Stimulated activated CD4-positive, alpha-beta T cell treated with anti-CD3 and anti-CD28 coated beads, Interleukin-15, amount 100 ng/mL, for 1 hour (primary cell): ENCODE measurements at regions not wholly inside any gene's neighbourhood (a gene's known extent, or its start where the extent isn't known, plus 50 kb on each side); places are given as distances from the start of the nearest gene placed in this dataset.
"Not testable (repeated sequence)": the region's sequence is repeated elsewhere in the genome, so short reads cannot be mapped to it uniquely, and the experiment has no call there.

Experiments
- DNase-seq, 2 donors: peaks; one replicate each; pipeline ENCODE4 v3.0.0-alpha.2; 2020; ENCODE audit warnings: low read depth in 1 of 2, low spot score in 1 of 2

DNA sequence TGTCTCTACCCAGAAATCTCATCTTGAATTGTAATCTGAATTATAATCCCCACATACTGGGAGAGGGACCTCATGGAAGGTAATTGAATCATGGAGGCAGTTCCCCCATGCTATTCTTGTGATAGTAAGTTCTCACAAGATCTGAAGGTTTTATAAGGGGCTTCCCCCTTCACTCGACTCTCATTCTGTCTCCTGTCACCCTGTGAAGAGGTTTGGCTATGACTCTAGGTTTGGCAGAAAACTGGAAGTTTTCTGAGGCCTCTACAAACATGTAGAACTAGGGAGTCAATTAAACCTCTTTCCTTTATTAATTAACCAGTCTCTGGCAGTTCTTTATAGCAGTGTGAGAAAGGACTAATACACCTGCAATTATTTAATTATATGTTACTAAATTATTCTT is 125.2 kb upstream of the TGFBR2 start:
- DNase-seq, result no peak

DNA sequence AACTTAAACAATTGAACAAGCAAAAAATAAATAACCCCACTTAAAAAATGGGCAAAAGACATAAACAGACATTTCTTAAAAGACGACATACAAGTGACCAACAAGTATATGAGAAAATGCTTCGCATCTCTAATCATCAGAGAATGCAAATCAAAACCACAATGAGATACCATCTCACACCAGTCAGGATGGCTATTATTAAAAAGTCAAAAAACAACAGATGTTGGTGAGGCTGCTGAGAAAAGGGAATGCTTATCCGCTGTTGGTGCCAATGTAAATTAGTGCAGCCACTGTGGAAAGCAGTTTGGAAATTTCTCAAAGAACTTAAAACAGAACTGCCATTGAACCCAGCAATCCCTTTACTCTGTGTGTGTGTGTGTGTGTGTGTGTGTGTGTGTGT is 122.2 kb upstream of the TGFBR2 start:
- DNase-seq, result not testable (repeated sequence)

DNA sequence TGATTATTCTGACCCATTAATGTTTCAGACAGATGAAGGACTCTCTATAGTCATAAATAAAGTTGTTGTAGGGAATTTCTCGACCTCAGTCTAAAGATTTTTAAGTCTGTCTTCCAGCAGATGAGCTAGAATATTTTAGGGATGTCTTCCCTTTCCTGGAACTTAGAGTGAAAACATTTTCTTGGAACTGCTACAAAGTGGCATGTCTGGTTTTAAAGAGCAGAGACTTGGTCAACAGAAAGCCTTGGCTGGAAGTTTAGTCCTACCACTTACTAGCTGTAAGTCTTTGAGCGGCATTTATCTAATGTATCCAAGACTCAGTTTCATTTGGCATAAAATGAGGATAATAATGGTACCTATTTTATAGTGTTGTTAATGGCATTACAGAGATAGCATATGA is 120.0 kb upstream of the TGFBR2 start:
- DNase-seq, result no peak

DNA sequence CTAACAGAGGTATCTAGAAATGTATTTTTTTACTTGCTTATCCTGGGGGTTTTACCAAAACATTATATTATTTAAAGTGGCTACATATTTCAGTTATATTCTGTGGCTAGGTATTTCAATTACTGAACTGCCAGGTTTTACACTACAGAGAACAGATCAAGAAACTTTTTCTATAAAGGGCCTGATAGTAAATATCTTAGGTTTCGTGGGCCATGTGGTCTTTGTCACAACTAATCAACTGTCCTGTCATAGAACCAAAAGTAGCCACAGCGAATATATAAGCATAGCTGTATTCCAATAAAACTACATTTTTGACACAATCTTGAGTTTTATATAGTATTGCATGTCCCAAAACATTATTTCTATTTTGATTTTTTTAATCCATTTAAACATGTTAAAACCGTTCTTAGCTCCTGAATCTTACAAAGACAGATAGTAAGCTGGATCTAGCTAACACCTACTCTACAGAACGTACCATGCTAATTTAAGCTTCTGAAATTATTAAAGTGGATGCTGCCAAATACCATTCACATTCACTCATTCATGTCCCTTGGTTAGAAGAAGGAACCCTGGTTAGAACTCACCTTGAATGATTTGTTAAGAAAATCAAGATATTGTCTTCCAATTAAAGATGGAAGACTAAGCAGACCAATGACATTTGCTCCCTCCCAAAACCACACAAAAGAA is 118.2 kb upstream of the TGFBR2 start:
- no peak for DNase-seq

DNA sequence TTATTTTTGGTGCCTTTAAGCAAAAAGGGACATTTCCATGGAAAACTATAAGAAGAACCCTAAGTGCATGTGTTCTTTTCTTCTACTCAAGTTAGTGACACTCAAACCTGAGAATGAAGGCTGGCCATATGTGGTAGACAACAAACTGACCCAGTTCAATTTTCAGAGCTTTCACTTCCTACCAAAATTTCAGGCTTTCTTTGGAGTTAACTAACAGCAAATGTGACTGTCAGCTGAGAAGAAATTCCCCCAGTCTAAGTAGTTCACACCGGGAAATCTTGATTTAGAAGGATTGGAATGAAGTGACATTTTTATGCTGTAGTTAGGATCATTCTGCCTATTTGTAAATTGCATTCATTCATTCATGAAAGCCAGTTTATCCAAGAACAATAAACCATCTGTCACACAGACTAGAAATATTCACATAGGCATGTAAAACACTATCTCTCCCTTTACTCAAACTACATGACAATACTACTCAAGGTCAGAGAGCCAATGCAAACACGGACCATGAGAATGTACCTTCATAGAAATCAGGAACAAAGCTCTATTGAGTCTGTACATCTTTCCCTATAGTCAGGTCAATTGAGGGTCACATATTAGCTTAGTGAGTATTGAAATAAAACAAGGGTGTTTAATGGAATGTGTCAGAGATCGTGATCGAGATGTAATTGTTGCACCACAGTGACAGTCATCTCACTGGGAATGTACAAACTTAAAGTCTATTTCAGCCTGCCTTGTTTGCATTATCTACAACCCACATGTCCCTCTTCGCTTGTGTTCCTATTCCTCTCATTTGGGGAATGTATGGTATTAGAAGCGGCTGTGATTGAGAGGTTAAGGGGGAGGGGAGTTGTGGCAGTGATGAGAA is 113.8 kb upstream of the TGFBR2 start:
- no peak for DNase-seq

DNA sequence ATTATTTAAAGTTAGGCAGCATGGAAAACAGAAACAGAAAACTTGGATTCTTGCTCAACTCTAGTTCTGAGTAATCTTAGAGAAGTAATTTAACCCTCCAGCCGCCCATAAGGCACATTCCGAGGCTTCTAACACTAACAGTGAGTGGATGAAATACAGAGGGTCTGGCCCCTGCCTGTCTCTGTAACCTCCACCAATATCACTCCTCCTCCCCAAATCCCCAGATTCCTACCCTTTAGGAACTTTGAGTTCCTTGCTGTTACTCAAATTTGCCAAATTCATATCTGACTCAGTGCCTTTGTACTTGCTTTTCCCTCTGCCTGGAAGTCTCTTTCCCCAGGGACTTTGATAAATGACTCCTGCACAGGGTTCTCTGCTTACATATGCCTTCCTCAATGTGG is 112.5 kb upstream of the TGFBR2 start:
- DNase-seq, result no peak

DNA sequence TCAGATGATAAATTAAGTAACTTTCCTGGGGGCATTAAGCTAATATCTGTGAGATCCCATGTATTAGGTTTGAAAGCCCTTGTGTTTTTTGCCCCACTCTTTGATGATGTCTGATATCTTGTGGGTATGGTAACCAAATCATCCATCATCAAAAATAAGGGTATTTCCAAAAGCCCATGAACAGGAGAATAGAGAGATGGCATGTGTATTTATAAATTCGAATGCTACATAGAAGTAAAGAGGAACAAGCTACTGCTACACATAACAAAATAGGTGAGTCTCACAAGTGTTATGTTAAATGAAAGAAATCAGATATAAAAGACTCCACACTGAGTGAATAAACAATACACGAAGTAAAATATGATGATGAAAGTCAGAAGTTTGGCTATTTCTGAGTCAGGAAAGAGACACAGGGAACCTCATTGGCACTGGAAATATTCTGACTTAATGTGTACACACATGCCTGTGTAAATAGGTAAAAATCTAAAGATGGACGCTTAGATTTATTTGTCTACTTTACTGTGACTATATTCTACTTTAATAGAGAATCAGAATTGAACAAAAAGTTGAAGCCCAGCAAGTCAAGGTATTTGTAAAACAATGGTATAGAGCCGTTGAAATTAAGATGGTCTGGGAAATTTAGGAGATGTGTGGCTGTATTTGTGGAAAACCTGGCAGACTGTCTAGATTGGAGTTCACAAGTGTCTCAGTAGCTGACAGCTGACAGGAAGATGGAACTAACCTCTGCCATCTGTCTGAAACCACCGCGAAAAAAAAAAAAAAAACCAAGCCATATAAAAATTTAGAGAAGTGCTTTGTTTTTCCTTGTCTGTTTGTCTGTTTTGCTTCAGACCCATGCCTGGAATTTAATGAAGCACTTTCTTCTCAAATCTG is 111.0 kb upstream of the TGFBR2 start:
- no peak for DNase-seq

DNA sequence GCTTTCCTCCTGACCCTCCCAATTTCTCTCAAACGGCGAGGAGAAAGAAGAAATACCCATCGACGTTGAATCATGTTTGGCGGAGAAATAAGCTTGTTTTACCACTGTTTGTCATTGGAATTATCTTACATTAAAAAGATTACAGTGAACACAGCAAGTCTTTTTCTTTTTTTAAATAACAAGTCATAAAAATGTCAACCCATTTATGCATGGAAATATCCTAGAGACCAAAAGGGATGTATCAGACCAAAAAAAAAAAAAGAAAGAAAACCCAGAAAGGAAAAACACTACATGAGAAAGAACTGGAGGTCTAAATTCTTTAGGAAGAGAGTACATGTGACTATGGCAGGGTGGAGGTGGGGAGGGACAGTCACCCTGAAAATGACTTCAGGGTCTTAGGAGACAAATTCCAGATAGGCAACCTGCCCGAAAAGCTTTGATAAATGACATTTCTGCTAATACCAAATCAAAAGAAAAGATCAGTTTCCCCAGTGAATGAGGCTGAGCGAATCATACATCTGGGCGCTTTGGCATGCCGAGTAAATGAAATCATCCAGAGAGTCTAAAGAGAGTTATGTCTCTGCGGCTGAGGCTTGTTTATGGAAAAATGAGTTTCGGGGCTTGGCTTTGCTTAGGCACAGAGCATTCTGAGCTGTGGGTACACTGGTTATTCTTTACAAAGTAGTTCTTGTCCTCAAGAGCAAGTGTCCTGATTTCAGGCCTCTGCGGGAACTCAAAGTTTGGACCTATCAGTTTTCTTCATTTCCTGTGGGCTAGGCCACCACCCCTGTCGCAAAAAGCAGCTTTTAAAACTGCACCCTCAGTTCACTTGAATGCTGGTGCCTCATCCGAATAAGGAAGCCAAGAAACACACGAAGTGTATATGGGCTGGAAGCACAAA is 110.1 kb upstream of the TGFBR2 start:
- DNase-seq, result no peak

DNA sequence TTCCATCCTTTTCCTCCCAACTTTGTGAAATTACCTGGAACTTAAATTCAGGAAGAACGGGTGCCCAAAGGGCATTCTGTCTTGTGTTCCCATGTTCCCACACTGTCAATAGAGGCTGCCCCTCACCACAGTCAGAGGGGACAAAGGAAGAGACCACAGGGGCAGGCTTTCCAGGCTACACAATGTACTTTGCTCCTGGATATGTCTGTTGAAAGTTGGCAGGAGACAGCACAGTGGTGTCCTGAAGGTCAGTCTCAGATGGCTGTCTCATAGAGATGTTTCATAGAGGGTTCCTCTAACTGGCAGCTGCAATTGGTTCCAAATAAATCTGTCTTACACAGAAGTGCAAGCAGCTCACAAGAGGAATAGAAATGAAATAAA is 107.8 kb upstream of the TGFBR2 start:
- DNase-seq, result no peak

DNA sequence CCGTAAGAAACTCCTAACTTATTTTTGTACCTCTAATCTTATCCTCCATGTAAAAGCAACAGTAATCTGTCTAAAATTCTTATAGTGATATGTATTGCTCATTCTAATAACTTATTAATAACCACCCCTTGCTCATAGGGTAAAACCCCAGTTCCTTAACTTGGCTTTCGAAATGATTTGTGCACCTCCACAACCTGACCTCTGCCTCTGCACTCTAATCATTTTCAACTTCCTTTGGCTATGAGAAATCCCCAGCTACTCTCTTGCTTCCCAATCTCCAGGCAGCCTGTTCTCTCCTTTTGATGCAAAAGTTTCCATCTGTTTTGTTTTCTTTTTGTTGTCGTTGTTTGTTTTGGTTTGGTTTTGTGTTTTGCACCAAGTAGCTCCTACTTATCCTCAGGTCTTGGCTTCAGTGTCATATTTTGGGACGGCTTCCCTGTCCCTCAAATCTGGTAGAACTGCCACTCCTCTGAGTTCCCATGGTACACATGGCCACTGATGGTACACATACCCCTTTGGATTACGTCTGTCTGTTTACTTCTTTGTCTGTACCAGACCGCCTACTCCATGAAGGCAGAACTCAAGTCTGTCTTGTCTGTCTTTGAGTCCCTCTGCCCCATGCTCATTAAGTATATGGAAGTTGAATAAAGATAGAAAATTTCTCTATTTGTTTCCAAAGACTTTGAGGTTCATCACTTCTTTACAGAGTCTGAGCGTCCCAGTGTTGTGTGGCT is 105.6 kb upstream of the TGFBR2 start:
- DNase-seq, result no peak

DNA sequence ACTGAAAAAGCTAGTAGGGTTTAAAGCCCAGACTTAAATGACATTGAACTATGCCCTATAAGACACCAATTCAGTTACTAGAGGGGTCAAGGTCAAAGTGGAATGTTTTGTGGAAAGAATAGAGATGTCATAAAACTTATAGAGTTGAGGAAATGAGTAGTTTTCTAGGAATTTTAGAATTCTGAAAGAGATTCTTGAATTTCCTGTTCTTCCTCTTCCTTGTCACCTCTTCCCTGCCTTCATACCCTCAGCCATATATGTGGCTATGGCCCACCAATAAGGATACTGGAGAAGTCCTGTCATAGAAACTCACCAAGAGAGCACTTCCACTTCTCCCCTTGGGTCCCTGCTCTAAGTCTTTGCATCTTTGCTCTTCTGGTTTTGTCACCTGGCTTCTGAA is 104.9 kb upstream of the TGFBR2 start:
- DNase-seq, result no peak

DNA sequence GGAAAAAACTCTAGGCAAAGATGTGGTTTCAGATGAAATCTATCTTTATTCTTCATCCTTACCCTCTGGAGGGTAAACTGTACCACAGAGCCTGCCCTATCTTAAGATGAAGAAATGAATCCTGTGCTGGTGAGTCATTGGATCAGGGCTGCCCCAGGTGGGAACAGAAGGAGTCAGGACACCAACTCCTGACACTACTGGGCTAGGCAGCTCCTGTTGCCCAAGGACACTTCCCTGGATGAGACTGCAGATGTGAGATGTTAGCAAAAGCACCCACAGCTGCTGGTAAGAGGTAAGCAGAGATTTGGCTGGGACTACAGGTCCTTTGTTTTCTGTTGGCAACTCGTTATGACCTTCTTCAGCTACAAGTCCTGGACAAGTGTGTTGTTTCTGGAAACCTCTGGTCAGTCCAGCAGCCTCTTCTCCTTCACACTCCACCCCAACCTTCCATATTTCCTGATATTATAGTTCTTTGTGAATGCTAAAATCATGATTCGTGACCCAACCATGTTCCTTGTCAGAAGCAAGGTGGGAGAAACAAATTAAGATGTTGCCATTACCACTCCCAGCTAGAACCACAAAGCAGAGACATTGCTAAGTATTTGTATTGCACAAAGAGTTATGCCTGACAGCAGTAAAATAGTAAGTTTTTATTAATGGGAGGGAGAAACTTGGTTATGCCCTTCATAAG is 104.2 kb upstream of the TGFBR2 start:
- no peak for DNase-seq

DNA sequence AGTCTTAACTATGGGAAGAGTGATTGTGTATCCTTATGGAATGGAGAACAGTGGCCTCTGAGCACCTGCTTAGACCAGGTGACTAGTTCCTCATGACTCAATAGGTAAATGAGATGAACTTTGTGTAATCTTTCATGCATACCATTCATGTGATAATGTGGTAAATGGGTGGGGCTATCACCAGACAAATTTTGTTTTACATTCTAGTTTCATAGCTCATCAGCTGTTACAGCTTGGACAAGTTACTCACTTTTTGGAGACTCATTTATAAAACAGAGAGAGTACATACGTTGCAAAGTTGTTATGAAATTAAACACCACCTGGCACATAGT is 103.7 kb upstream of the TGFBR2 start:
- DNase-seq, result no peak

DNA sequence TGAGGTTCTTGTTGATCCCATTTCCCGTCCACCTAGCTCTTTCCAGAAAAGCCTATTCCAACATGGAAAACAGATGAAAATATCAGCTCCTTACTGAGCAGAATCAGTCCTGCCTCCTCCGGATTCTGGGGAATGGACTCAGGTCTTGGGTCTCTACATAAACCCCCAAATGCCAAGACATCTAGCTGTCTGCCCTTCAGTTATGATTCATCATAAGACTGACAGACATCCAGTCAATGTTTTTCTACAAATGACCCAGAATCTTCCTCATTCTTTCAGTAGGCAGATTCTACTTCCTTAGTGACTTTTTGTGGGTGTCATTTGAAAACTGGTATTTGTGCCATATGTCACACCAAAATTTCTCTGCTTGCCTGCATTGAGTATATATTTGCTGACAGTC is 103.0 kb upstream of the TGFBR2 start:
- no peak for DNase-seq

DNA sequence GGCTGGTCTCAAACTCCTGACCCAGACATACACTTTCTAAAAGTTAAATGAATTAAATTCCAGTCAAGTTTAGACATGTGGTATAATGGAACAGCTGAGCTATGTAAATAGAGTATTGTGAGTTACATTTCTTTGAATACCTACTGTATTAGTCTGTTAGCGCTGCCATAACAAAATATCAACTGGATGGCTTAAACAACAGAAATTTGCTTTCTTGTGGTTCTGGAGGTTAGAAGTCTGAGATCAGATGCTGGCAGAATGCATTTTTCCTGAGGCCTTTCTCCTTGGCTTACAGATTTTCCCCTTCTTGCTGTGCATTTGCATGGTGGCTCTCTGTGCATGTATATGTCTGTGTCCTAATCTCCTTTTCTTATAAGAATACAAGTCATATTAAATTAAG is 101.5 kb upstream of the TGFBR2 start:
- no peak for DNase-seq

DNA sequence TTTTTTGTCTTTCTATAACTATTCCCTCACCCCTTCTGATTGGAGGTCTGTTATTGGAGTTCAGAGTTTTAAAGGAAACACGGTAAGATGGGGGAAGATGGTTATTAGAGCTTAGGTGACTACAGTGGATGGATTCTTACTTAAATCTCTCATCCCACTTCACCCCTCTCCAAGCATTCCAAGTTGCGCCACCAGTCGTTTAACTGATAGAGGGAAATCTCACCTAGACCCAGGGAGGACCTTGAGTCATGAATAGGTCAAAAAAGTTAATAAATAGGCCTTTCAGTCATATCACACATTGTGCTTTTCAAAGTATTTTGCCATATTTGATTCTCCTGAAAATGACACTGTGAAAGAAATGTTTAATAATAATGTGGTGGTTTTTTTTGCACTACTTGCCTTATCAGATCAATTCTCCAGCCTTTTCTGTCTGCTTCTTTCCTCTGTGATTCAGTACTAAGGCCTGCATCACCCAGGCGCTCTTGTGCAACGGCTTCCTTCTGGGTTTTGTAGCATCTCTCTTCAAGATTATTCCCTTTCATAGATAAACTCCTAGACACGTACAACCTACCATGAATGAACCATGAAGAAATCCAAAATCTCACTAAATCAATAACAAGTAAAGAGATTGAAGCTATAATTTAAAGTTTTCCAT is 100.4 kb upstream of the TGFBR2 start:
- no peak for DNase-seq

DNA sequence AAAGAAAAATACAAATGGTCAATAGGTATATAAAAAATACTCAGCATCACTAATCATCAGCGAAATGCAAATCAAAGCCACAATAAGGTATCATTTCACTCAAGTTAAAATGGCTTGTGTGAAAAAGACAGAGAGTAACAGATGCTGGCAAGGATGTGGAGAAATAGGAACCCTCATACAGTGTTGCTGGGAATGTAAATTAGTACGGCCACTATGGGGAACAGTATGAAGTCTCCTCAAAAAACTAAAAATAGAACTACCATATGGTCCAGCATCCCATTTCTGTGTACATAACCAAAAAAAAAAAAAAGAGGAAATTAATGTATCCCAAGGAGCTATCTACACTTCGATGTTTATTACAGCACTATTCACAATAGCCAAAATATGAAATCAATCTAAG is 98.1 kb upstream of the TGFBR2 start:
- DNase-seq, result no peak

DNA sequence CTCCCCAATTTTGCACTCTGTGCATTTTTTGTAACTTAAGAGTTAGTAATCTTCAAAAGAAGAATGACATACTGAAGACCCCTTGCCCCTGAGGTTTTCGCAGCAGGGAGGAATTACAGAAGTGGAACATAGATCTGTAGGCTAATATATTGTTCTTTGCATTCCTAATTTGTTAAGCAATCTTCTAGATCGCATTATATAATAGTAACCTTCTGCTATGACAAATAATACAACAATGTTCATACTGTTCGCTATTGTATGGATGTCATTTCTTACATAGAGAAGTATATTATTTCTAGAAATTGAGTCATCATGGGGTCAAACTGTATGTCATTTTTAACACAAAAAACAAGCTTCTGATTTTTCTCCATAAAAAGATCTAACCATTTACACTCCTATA is 95.8 kb upstream of the TGFBR2 start:
- no peak for DNase-seq
